22Rv1 (cell line): ENCODE measurements at regions not wholly inside any gene's neighbourhood (a gene's known extent, or its start where the extent isn't known, plus 50 kb on each side); places are given as distances from the start of the nearest gene placed in this dataset.

ENCODE experiments used
- ZFX ChIP-seq: fragments of 450-650 bp; IDR thresholded peaks from 2 replicates; pipeline ENCODE4 v1.6.1; 2017; ENCODE audit warnings: antibody characterized with exemption, borderline replicate concordance
- TF ChIP-seq, protein P1 (sequence below): fragments of 450-650 bp; IDR thresholded peaks from 2 replicates; pipeline ENCODE4 v1.5.1; 2017; ENCODE audit warnings: mild to moderate bottlenecking

DNA sequence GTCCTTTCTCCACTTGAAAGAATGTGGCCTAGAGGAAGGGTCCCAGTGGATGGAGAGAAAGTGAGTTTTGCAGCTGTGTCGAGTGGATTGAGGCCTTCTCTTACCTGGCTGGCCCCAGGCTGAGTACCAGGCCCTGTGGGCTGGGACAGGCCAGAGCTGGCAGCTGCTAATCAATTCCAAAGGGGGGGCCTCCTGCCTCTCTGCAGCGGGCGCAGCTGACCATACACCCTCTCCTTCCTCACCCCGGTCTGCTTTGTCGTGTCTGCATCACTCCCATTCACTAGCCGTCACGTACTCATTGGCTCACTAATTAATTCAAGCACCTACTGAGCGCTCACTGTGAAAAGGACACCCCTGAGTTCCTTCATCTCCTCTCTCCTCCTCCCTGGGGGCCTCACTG, 58.4 kb upstream of the PITX1 start:
- TF ChIP-seq, protein P1, sequence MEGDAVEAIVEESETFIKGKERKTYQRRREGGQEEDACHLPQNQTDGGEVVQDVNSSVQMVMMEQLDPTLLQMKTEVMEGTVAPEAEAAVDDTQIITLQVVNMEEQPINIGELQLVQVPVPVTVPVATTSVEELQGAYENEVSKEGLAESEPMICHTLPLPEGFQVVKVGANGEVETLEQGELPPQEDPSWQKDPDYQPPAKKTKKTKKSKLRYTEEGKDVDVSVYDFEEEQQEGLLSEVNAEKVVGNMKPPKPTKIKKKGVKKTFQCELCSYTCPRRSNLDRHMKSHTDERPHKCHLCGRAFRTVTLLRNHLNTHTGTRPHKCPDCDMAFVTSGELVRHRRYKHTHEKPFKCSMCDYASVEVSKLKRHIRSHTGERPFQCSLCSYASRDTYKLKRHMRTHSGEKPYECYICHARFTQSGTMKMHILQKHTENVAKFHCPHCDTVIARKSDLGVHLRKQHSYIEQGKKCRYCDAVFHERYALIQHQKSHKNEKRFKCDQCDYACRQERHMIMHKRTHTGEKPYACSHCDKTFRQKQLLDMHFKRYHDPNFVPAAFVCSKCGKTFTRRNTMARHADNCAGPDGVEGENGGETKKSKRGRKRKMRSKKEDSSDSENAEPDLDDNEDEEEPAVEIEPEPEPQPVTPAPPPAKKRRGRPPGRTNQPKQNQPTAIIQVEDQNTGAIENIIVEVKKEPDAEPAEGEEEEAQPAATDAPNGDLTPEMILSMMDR: no peak
- no peak for TF ChIP-seq ZFX
